GM18508 (cell line): ENCODE measurements at regions not wholly inside any gene's neighbourhood (a gene's known extent, or its start where the extent isn't known, plus 50 kb on each side); places are given as distances from the start of the nearest gene placed in this dataset.

ENCODE experiments used
- ATAC-seq: cut with Tn5 transposase; IDR thresholded peaks from one replicate; pipeline ENCODE4 v1.9.1; 2021; ENCODE audit warnings: moderate number of reproducible peaks; ENCODE audit not compliant: insufficient read depth, unreplicated experiment

- no peak for ATAC-seq
Observed at GRCh38 chr16:59198487-59198886, 464.4 kb upstream of the GOT2 start.

- ATAC-seq = no peak
Observed at GRCh38 chr16:59195242-59195641, 461.1 kb upstream of the GOT2 start.

GRCh38 chr16:59193637-59194036 is 459.5 kb upstream of the GOT2 start:
- ATAC-seq = no peak

- no peak for ATAC-seq
Observed at GRCh38 chr16:59192551-59193199, 458.6 kb upstream of the GOT2 start.

- ATAC-seq = no peak
Observed at GRCh38 chr16:59190731-59191130, 456.6 kb upstream of the GOT2 start.

GRCh38 chr16:59188029-59188428 is 453.9 kb upstream of the GOT2 start:
- no peak for ATAC-seq

GRCh38 chr16:59181821-59182420 is 447.8 kb upstream of the GOT2 start:
- ATAC-seq = no peak

GRCh38 chr16:59180083-59180476 is 446.0 kb upstream of the GOT2 start:
- no peak for ATAC-seq

- ATAC-seq = no peak
Observed at GRCh38 chr16:59179446-59180082, 445.4 kb upstream of the GOT2 start.

- no peak for ATAC-seq
Observed at GRCh38 chr16:59173408-59173831, 439.3 kb upstream of the GOT2 start.

GRCh38 chr16:59170099-59170712 is 436.1 kb upstream of the GOT2 start:
- no peak for ATAC-seq

- no peak for ATAC-seq
Observed at GRCh38 chr16:59169168-59169567, 435.1 kb upstream of the GOT2 start.

GRCh38 chr16:59168461-59169114 is 434.5 kb upstream of the GOT2 start:
- ATAC-seq = no peak

GRCh38 chr16:59164461-59164860 is 430.3 kb upstream of the GOT2 start:
- ATAC-seq = no peak

- no peak for ATAC-seq
Observed at GRCh38 chr16:59163371-59164055, 429.4 kb upstream of the GOT2 start.

GRCh38 chr16:59161679-59162078 is 427.6 kb upstream of the GOT2 start:
- ATAC-seq = no peak

GRCh38 chr16:59154295-59154694 is 420.2 kb upstream of the GOT2 start:
- no peak for ATAC-seq

- no peak for ATAC-seq
Observed at GRCh38 chr16:59148769-59149155, 414.6 kb upstream of the GOT2 start.

GRCh38 chr16:59148056-59148768 is 414.1 kb upstream of the GOT2 start:
- no peak for ATAC-seq

GRCh38 chr16:59146140-59146539 is 412.0 kb upstream of the GOT2 start:
- no peak for ATAC-seq
